ENCODE measurements at regions not wholly inside any gene's neighbourhood (a gene's known extent, or its start where the extent isn't known, plus 50 kb on each side); places are given as distances from the start of the nearest gene placed in this dataset.

DNA sequence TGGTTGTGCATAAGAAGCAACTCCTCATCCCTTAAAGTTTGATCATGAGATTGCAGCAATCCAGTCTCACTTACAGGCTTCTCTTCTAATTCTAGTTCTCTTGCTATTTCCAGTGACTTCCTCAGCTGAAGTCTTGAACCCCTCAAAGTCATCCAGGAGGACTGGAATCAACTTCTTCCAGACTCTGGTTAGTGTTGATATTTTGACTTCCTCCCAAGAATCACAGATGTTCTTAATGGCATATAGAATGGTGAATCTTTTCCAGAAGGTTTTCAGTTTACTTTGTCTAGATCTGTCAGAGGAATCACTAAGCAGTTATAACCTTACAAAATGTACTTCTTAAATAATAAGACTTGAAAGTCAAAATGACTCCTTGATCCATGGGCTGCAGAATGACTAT is 81.3 kb upstream of the UBL3 start:
- no peaks in the 10 kb centered on the region for H3K9me3 ChIP-seq (ENCODE audit: control insufficient read depth in 2 of 3, insufficient read depth in 1 of 3, low read length in 3 of 3)
- no peaks in the 10 kb centered on the region for H3K27me3 ChIP-seq (ENCODE audit: control insufficient read depth, insufficient read depth, low read length)
- no peaks in the 10 kb centered on the region for H3K36me3 ChIP-seq (ENCODE audit: control insufficient read depth in 2 of 3, insufficient read depth in 3 of 3, low read length in 3 of 3)
- intact Hi-C loops (cut with DNase I), result no loop called here
- FAIRE-seq (no peak), DNase-seq (no peak)
- no peak overlapping the region for H3K27ac ChIP-seq (ENCODE audit: low read depth in 2 of 2, low read length in 2 of 2)
- no peak for TF ChIP-seq CTCF (IDR thresholded peaks at IDR 0.05; ENCODE audit: borderline replicate concordance, extremely low read depth, insufficient read depth)
- H3K4me1 ChIP-seq (ENCODE audit: control insufficient read depth in 2 of 3, insufficient read depth in 2 of 3, low read depth in 1 of 3, low read length in 3 of 3), result no peaks in the 10 kb centered on the region
- H3K4me3 ChIP-seq (ENCODE audit: low read length in 3 of 3), result no peak overlapping the region
- no peak overlapping the region for H3K9ac ChIP-seq (ENCODE audit: low read length in 3 of 3)

DNA sequence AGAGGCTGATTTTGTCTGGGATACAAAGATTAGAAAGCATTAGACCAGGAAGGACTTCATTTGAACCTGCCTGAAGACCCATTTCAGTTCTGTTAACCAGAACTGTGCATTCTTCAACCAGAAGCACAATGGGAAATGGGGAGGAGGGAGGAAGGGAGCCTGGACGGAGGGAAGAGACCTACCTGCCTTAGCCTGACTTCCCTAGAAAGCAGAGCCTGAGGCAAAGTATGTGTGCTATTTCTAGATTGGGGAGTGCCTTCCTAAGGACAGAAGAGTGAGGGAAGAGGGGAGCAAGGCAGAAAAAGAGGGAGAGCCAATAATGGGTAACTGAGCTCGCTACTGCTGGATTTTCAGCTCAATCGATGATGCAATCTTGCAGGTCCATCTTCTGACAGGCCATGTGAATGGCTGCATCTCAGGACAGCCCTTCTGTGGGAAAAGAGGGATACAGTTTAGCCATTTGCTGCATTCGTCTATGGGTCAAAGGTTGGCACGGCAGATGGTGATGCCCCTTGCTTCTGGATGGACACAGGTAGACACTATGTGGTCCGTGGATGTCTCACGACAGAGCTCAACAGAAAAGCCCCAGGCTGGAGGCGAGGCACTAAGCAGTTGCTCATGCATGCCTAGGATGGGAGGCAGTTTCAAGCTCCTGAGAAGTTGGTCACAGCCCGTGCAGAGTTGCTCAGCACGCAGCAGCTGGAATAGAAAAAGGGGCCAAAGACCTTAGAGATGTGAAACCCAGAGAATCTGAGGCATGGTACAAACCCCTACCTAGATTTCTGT is 78.8 kb upstream of the UBL3 start:
- no peak for TF ChIP-seq CTCF (IDR thresholded peaks at IDR 0.05; ENCODE audit: borderline replicate concordance, extremely low read depth, insufficient read depth)
- FAIRE-seq, result no peak

DNA sequence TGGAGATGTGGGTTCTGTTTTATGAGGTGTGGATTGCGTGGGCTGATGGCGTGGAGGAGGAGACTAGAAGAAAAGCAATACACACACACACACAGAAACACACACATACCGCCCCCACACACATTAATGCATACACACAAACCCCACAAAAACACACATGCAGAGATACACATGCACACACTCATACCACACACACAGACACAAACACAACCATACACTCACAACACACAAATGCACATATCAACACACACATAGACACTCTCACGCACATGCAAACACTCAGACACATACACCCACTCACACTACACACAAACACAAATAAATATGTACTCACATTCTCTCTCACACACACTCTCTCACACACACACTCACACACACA is 75.7 kb upstream of the UBL3 start:
- Histone ChIP-seq H3K9me3 (ENCODE audit: control insufficient read depth in 2 of 3, insufficient read depth in 1 of 3, low read length in 3 of 3) (no peaks in the 10 kb centered on the region), H3K36me3 (ENCODE audit: control insufficient read depth in 2 of 3, insufficient read depth in 3 of 3, low read length in 3 of 3) (no peaks in the 10 kb centered on the region), H3K9ac (ENCODE audit: low read length in 3 of 3) (no peak overlapping the region), H3K27me3 (ENCODE audit: control insufficient read depth, insufficient read depth, low read length) (no peaks in the 10 kb centered on the region), H3K4me1 (ENCODE audit: control insufficient read depth in 2 of 3, insufficient read depth in 2 of 3, low read depth in 1 of 3, low read length in 3 of 3) (peaks cover 10 to 12% (median 12%) of the 10 kb centered on the region in 3 donors), H3K4me3 (ENCODE audit: low read length in 3 of 3) (no peak overlapping the region), H3K27ac (ENCODE audit: low read depth in 2 of 2, low read length in 2 of 2) (peak overlapping the region; percentile 15 to 20)
- DNase-seq (peak in 3 of 5 donors; percentile 29 to 59 (median 47)), FAIRE-seq (no peak)
- intact Hi-C loops (cut with DNase I), result no loop called here
- no peak for TF ChIP-seq CTCF (IDR thresholded peaks at IDR 0.05; ENCODE audit: borderline replicate concordance, extremely low read depth, insufficient read depth)

More for the DNA sequence above, 78.8 kb upstream of the UBL3 start:
- Histone ChIP-seq H3K4me1 (ENCODE audit: control insufficient read depth in 2 of 3, insufficient read depth in 2 of 3, low read depth in 1 of 3, low read length in 3 of 3) (peaks cover 0 to 7% (median 2%) of the 10 kb centered on the region in 3 donors), H3K36me3 (ENCODE audit: control insufficient read depth in 2 of 3, insufficient read depth in 3 of 3, low read length in 3 of 3) (no peaks in the 10 kb centered on the region), H3K27me3 (ENCODE audit: control insufficient read depth, insufficient read depth, low read length) (no peaks in the 10 kb centered on the region), H3K9ac (ENCODE audit: low read length in 3 of 3) (no peak overlapping the region), H3K27ac (ENCODE audit: low read depth in 2 of 2, low read length in 2 of 2) (no peak overlapping the region), H3K9me3 (ENCODE audit: control insufficient read depth in 2 of 3, insufficient read depth in 1 of 3, low read length in 3 of 3) (no peaks in the 10 kb centered on the region), H3K4me3 (ENCODE audit: low read length in 3 of 3) (no peak overlapping the region)
- intact Hi-C loops (cut with DNase I), result no loop called here
- DNase-seq, result no peak

Data from kidney (tissue), 13 donors.